GM23248 (cell line): ENCODE measurements at regions not wholly inside any gene's neighbourhood (a gene's known extent, or its start where the extent isn't known, plus 50 kb on each side); places are given as distances from the start of the nearest gene placed in this dataset.

Experiments used
- DNase-seq: peaks from one replicate; pipeline ENCODE4 v3.0.0-alpha.2; 2015
- H2AFZ ChIP-seq: fragments of 200-600 bp; sonication (generic); 2 replicates; pipeline ENCODE4 v1.6.1; 2016; ENCODE audit warnings: antibody characterized with exemption
- H3F3A ChIP-seq: fragments of 200-600 bp; sonication (generic); 2 replicates; pipeline ENCODE4 v1.6.1; 2016; ENCODE audit warnings: mild to moderate bottlenecking, antibody characterized with exemption, mixed run types; ENCODE audit not compliant: insufficient read depth
- H3K27ac ChIP-seq: fragments of 200-600 bp; sonication (generic); 2 replicates; pipeline ENCODE4 v1.5.1; 2016; ENCODE audit warnings: mild to moderate bottlenecking
- H3K27me3 ChIP-seq: fragments of 200-600 bp; sonication (generic); replicated peaks from 2 replicates; pipeline ENCODE4 v1.6.1; 2016; ENCODE audit warnings: mild to moderate bottlenecking; ENCODE audit not compliant: insufficient read depth
- H3K36me3 ChIP-seq: fragments of 200-600 bp; sonication (generic); 2 replicates; pipeline ENCODE4 v1.6.1; 2016; ENCODE audit warnings: low read depth, mild to moderate bottlenecking
- H3K4me1 ChIP-seq: fragments of 200-600 bp; sonication (generic); 2 replicates; pipeline ENCODE4 v1.6.1; 2016; ENCODE audit warnings: mild to moderate bottlenecking; ENCODE audit not compliant: insufficient read depth
- H3K4me2 ChIP-seq: fragments of 200-600 bp; sonication (generic); one replicate; pipeline ENCODE4 v1.6.1; 2016; ENCODE audit warnings: mild to moderate bottlenecking; ENCODE audit not compliant: unreplicated experiment
- H3K4me3 ChIP-seq: fragments of 200-600 bp; sonication (generic); 2 replicates; pipeline ENCODE4 v1.5.1; 2016; ENCODE audit warnings: mild to moderate bottlenecking
- H3K79me2 ChIP-seq: fragments of 200-600 bp; sonication (generic); 2 replicates; pipeline ENCODE4 v1.6.1; 2016; ENCODE audit warnings: mild to moderate bottlenecking; ENCODE audit not compliant: insufficient read depth
- H3K9ac ChIP-seq: fragments of 200-600 bp; sonication (generic); 2 replicates; pipeline ENCODE4 v1.6.1; 2016; ENCODE audit warnings: mild to moderate bottlenecking
- H3K9me2 ChIP-seq: fragments of 200-600 bp; sonication (generic); 2 replicates; pipeline ENCODE4 v1.6.1; 2016; ENCODE audit warnings: mixed run types, mild to moderate bottlenecking, moderate library complexity; ENCODE audit not compliant: insufficient read depth
- H3K9me3 ChIP-seq: fragments of 200-600 bp; sonication (generic); one replicate; pipeline ENCODE4 v1.6.1; 2017; ENCODE audit warnings: low read depth
- H4K20me1 ChIP-seq: fragments of 200-600 bp; sonication (generic); 2 replicates; pipeline ENCODE4 v1.6.0; 2016; ENCODE audit not compliant: insufficient read depth
- EZH2 ChIP-seq: fragments of 200-600 bp; sonication (generic); IDR thresholded peaks from 2 replicates; pipeline ENCODE4 v1.6.1; 2018; ENCODE audit warnings: antibody characterized with exemption, mild to moderate bottlenecking; ENCODE audit not compliant: insufficient read depth, poor library complexity, severe bottlenecking
- EZH2phosphoT487 ChIP-seq: fragments of 200-600 bp; sonication (generic); IDR thresholded peaks from 2 replicates; pipeline ENCODE4 v1.6.1; 2018; ENCODE audit warnings: antibody characterized with exemption, moderate library complexity, mild to moderate bottlenecking, low read depth; ENCODE audit not compliant: insufficient read depth
- WGBS, 2 experiments: methylation state at CpG; one replicate each; pipeline ENCODE4 v1.1.6; 2015 to 2017; ENCODE audit warnings: low lambda C conversion rate in 2 of 2, low coverage in 1 of 2; ENCODE audit errors: missing lambda C conversion rate in 2 of 2; 5-methylcytosine and 5-hydroxymethylcytosine counted together
- in situ Hi-C: fragments of 300-500 bp; cut with MboI; formaldehyde crosslinking; loops from 2 replicates; pipeline ENCODE4 v1.15.0; 2020

DNA sequence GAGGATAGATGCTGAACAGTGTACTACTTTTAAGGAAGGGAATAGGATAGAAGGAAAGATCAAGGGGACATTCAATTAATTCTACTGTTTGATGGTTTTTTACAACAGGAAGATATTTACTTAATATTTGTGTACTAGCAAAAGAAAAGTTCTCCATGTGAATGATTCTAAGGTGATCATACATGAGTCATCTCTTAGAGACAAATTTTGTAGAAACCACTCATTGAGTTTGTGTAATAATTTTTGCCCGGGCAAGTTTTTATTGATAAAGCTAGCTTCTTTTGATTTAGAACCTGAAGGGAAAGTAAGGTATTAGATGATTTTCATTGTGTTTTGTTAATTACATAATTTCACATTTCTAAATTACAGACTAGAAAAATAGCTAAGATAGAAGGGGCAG is 172.8 kb upstream of the PSMD7 start:
- 86 to 93% methylated on average over 1 of the region's 1 CpG for WGBS, 2 experiments
- H2AFZ ChIP-seq, result no peak overlapping the region
- no peaks in the 10 kb centered on the region for H3K27me3 ChIP-seq
- in situ Hi-C loops, result no loop called here
- H3K9ac ChIP-seq, result no peak overlapping the region
- no peaks in the 10 kb centered on the region for H3K4me1 ChIP-seq
- H3K4me3 ChIP-seq, result no peak overlapping the region
- no peaks in the 10 kb centered on the region for H3K9me2 ChIP-seq
- H3K4me2 ChIP-seq, result no peak overlapping the region
- H3K27ac ChIP-seq, result no peak overlapping the region
- H3K79me2 ChIP-seq, result no peaks in the 10 kb centered on the region
- TF ChIP-seq EZH2phosphoT487, result no peak
- no peak for TF ChIP-seq EZH2
- DNase-seq, result no peak
- no peaks in the 10 kb centered on the region for H3K36me3 ChIP-seq
- no peaks in the 10 kb centered on the region for H4K20me1 ChIP-seq
- no peaks in the 10 kb centered on the region for H3F3A ChIP-seq
- no peaks in the 10 kb centered on the region for H3K9me3 ChIP-seq

GRCh38 chr16:74123195-74123594 is 173.4 kb upstream of the PSMD7 start:
- H3F3A ChIP-seq, result no peaks in the 10 kb centered on the region
- TF ChIP-seq EZH2 (no peak), EZH2phosphoT487 (no peak)
- H3K9me2 ChIP-seq, result no peaks in the 10 kb centered on the region
- DNase-seq, result no peak
- H3K27me3 ChIP-seq, result no peaks in the 10 kb centered on the region
- H3K9ac ChIP-seq, result no peak overlapping the region
- no peak overlapping the region for H2AFZ ChIP-seq
- H3K4me2 ChIP-seq, result no peak overlapping the region
- no peak overlapping the region for H3K4me3 ChIP-seq
- 37 to 41% methylated on average over 4 of the region's 4 CpGs for WGBS, 2 experiments
- H4K20me1 ChIP-seq, result no peaks in the 10 kb centered on the region
- no peaks in the 10 kb centered on the region for H3K79me2 ChIP-seq
- H3K4me1 ChIP-seq, result no peaks in the 10 kb centered on the region
- no peaks in the 10 kb centered on the region for H3K36me3 ChIP-seq
- no peak overlapping the region for H3K27ac ChIP-seq
- H3K9me3 ChIP-seq, result no peaks in the 10 kb centered on the region
- in situ Hi-C loops, result no loop called here

DNA sequence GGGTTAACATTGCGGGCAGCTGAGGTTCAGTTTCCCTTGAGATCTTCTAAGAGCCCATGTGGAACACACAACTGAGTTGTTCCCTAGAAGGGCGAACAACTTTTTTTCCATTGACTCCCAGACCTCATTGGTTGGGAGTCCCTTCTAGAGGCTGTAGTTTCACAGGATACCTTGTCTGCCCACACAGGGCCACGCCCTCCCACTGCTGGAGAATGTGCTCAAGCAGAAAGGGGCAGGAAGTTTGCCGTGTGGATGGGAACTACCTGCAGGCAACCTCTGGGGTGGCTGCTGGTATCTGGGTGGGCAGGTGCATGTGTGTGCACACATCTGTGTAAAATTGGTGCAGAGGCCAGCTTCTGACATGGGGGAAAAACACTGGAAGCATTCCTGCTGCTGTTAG is 178.8 kb upstream of the PSMD7 start:
- in situ Hi-C loops, result no loop called here

GRCh38 chr16:74113545-74113944 is 183.1 kb upstream of the PSMD7 start:
- Histone ChIP-seq H3K36me3 (no peaks in the 10 kb centered on the region), H3K27me3 (no peaks in the 10 kb centered on the region), H3F3A (no peaks in the 10 kb centered on the region), H3K4me3 (no peak overlapping the region), H4K20me1 (no peaks in the 10 kb centered on the region), H3K4me1 (no peaks in the 10 kb centered on the region), H3K27ac (no peak overlapping the region), H2AFZ (no peak overlapping the region), H3K9ac (no peak overlapping the region), H3K9me2 (no peaks in the 10 kb centered on the region), H3K4me2 (no peak overlapping the region), H3K9me3 (no peaks in the 10 kb centered on the region), H3K79me2 (no peaks in the 10 kb centered on the region)
- TF ChIP-seq EZH2 (no peak), EZH2phosphoT487 (no peak)
- in situ Hi-C loops, result no loop called here
- DNase-seq, result no peak
- 5 to 6% methylated on average over 8 of the region's 8 CpGs for WGBS, 2 experiments

More for the DNA sequence above, 178.8 kb upstream of the PSMD7 start:
- no peaks in the 10 kb centered on the region for H3K27me3 ChIP-seq
- H2AFZ ChIP-seq, result no peak overlapping the region
- TF ChIP-seq EZH2 (no peak), EZH2phosphoT487 (no peak)
- H3K79me2 ChIP-seq, result no peaks in the 10 kb centered on the region
- no peaks in the 10 kb centered on the region for H3K36me3 ChIP-seq
- H3K4me3 ChIP-seq, result no peak overlapping the region
- H3K9me2 ChIP-seq, result no peaks in the 10 kb centered on the region
- no peaks in the 10 kb centered on the region for H3K9me3 ChIP-seq
- H4K20me1 ChIP-seq, result no peaks in the 10 kb centered on the region
- H3K4me1 ChIP-seq, result no peaks in the 10 kb centered on the region
- no peak overlapping the region for H3K4me2 ChIP-seq
- no peak overlapping the region for H3K9ac ChIP-seq
- DNase-seq, result no peak
- WGBS, 2 experiments, result 71 to 72% methylated on average over 4 of the region's 4 CpGs
- no peaks in the 10 kb centered on the region for H3F3A ChIP-seq
- no peak overlapping the region for H3K27ac ChIP-seq

GRCh38 chr16:74111456-74111982 is 185.1 kb upstream of the PSMD7 start:
- Histone ChIP-seq H3K9ac (no peak overlapping the region), H2AFZ (no peak overlapping the region), H3K9me2 (no peaks in the 10 kb centered on the region), H3K4me2 (no peak overlapping the region), H3K4me3 (no peak overlapping the region), H3K9me3 (no peaks in the 10 kb centered on the region), H3K27me3 (no peaks in the 10 kb centered on the region), H3K4me1 (no peaks in the 10 kb centered on the region), H3K79me2 (no peaks in the 10 kb centered on the region), H3K36me3 (no peaks in the 10 kb centered on the region), H4K20me1 (no peaks in the 10 kb centered on the region), H3K27ac (no peak overlapping the region), H3F3A (no peaks in the 10 kb centered on the region)
- in situ Hi-C loops, result no loop called here
- TF ChIP-seq EZH2phosphoT487, result no peak
- TF ChIP-seq EZH2, result no peak
- WGBS, 2 experiments, result 69 to 75% methylated on average over 2 of the region's 2 CpGs
- DNase-seq, result no peak
